Natural killer cell (primary cell): ENCODE measurements at regions not wholly inside any gene's neighbourhood (a gene's known extent, or its start where the extent isn't known, plus 50 kb on each side); places are given as distances from the start of the nearest gene placed in this dataset.

Experiments used
- ATAC-seq, 3 donors: fragments of 150-1000 bp in 2 of 3; fragments of 200-7000 bp in 1 of 3; cut with Tn5 transposase; 1 replicate in 1 of 3; 2 replicates in 2 of 3; pipeline ENCODE4 v1.10.0; 2021; ENCODE audit warnings: mild to moderate bottlenecking in 2 of 3, moderate library complexity in 2 of 3
- DNase-seq, 2 donors: peaks; one replicate each; pipeline versions ENCODE4 v3.0.0 to v3.0.0-alpha.2; 2013 to 2021; ENCODE audit warnings: mixed read lengths in 1 of 2
- H3K27ac ChIP-seq: one replicate; pipeline ENCODE4 v1.5.1; 2013; ENCODE audit warnings: mild to moderate bottlenecking, low read length
- H3K27me3 ChIP-seq: one replicate; pipeline ENCODE4 v1.6.1; 2013; ENCODE audit warnings: low read length; ENCODE audit not compliant: control insufficient read depth, insufficient read depth
- H3K36me3 ChIP-seq: one replicate; pipeline ENCODE4 v1.6.1; 2013; ENCODE audit warnings: low read length; ENCODE audit not compliant: control insufficient read depth, insufficient read depth
- H3K4me1 ChIP-seq: one replicate; pipeline ENCODE4 v1.6.1; 2013; ENCODE audit warnings: low read length; ENCODE audit not compliant: control insufficient read depth, insufficient read depth
- H3K4me3 ChIP-seq: one replicate; pipeline ENCODE4 v1.5.1; 2013; ENCODE audit warnings: low read length
- H3K9me3 ChIP-seq: one replicate; pipeline ENCODE4 v1.6.1; 2013; ENCODE audit warnings: low read length; ENCODE audit not compliant: control insufficient read depth, insufficient read depth
- H3K27ac Mint-ChIP-seq, 2 donors: one replicate each; pipeline ENCODE4 v1.8.0; 2022; ENCODE audit warnings: mild to moderate bottlenecking in 2 of 2, mixed read lengths in 2 of 2, moderate library complexity in 1 of 2
- H3K27me3 Mint-ChIP-seq, 2 donors: one replicate each; pipeline ENCODE4 v1.8.0; 2022; ENCODE audit warnings: low read depth in 2 of 2, mixed read lengths in 2 of 2
- H3K36me3 Mint-ChIP-seq: one replicate; pipeline ENCODE4 v1.8.0; 2022; ENCODE audit warnings: mixed read lengths
- H3K4me1 Mint-ChIP-seq, 2 donors: one replicate each; pipeline ENCODE4 v1.8.0; 2022; ENCODE audit warnings: mixed read lengths in 2 of 2
- H3K4me3 Mint-ChIP-seq: one replicate; pipeline ENCODE4 v1.8.0; 2022; ENCODE audit warnings: mild to moderate bottlenecking, moderate library complexity, mixed read lengths
- H3K9me3 Mint-ChIP-seq, 2 donors: one replicate each; pipeline ENCODE4 v1.8.0; 2022; ENCODE audit warnings: mixed read lengths in 2 of 2
- WGBS: methylation state at CpG from one replicate; pipeline ENCODE4 v1.1.7; 2013; ENCODE audit warnings: missing lambda C conversion rate; ENCODE audit not compliant: insufficient coverage; 5-methylcytosine and 5-hydroxymethylcytosine counted together
- intact Hi-C: fragments of 100-400 bp; cut with micrococcal nuclease; formaldehyde crosslinking; loops from one replicate; pipeline ENCODE4 v1.14.2; 2022
- TF ChIP-seq, protein P1 (sequence below): fragments of 200-600 bp; IDR thresholded peaks from one replicate; pipeline ENCODE4 v1.8.0; 2022; ENCODE audit warnings: antibody characterized with exemption

- Histone ChIP-seq H3K27me3 (no peaks in the 10 kb centered on the region), H3K4me3 (no peak overlapping the region), H3K36me3 (no peaks in the 10 kb centered on the region), H3K27ac (peak overlapping the region; percentile 60), H3K4me1 (peaks cover 22% of the 10 kb centered on the region), H3K9me3 (no peaks in the 10 kb centered on the region)
- no peaks in the 10 kb centered on the region for H3K27me3 Mint-ChIP-seq
- no peak overlapping the region for H3K4me3 Mint-ChIP-seq
- WGBS, result 71% methylated on average over 4 of the region's 5 CpGs
- intact Hi-C loops, result no loop called here
- DNase-seq (peak in 1 of 2 donors; percentile 23), ATAC-seq (no peak)
- H3K4me1 Mint-ChIP-seq, result peaks cover 16% of the 10 kb centered on the region in 2 donors
- no peak overlapping the region for H3K27ac Mint-ChIP-seq
- TF ChIP-seq, protein P1, sequence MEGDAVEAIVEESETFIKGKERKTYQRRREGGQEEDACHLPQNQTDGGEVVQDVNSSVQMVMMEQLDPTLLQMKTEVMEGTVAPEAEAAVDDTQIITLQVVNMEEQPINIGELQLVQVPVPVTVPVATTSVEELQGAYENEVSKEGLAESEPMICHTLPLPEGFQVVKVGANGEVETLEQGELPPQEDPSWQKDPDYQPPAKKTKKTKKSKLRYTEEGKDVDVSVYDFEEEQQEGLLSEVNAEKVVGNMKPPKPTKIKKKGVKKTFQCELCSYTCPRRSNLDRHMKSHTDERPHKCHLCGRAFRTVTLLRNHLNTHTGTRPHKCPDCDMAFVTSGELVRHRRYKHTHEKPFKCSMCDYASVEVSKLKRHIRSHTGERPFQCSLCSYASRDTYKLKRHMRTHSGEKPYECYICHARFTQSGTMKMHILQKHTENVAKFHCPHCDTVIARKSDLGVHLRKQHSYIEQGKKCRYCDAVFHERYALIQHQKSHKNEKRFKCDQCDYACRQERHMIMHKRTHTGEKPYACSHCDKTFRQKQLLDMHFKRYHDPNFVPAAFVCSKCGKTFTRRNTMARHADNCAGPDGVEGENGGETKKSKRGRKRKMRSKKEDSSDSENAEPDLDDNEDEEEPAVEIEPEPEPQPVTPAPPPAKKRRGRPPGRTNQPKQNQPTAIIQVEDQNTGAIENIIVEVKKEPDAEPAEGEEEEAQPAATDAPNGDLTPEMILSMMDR, result peak; percentile 5
- no peaks in the 10 kb centered on the region for H3K36me3 Mint-ChIP-seq
- no peaks in the 10 kb centered on the region for H3K9me3 Mint-ChIP-seq
These were observed 78.2 kb upstream of the MAP3K1 start for GRCh38 chr5:56737002-56737621.

DNA sequence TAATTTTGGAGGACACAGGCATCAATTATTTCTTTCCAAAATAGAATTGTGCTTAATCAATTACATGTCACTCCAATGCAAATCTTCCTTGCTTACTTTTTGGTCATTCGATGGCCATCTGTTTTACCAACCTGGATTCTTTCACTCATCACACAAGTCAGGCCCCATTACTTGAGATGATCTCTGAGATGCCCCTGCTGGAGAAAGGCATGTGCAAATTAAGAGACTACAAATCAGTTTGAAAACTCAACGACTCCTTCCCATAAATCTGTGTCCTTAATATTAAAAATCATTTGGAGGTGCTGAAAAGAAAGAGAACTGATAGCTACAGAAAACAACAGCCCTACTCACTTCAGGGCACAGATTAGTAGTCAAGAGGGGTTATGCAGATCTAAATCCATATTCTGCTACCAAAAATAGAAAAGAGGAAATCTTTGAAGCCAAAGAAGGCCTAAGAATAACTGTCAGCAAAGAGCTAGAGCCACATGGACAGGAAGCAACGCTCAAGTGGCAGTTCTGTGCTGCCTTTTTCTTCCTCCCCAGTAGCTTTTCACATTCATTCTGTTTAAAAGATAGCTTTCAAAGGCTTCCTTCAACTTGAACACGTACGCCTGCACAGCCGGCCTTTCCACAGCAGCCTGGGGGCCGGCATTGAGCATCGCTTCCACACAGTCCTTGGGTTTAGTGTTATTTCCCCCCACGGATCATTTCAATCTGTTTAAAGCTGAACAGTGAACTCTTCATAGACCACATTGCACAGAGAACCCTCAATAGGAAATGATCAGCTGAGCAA lies 79.3 kb upstream of the MAP3K1 start:
- no peak overlapping the region for H3K4me3 Mint-ChIP-seq
- Histone ChIP-seq H3K9me3 (no peaks in the 10 kb centered on the region), H3K36me3 (no peaks in the 10 kb centered on the region), H3K27me3 (no peaks in the 10 kb centered on the region), H3K27ac (peak overlapping the region; percentile 60), H3K4me3 (no peak overlapping the region), H3K4me1 (peaks cover 22% of the 10 kb centered on the region)
- peaks cover 16% of the 10 kb centered on the region in 2 donors for H3K4me1 Mint-ChIP-seq
- intact Hi-C loops, result no loop called here
- no peaks in the 10 kb centered on the region for H3K36me3 Mint-ChIP-seq
- 22% methylated on average over 8 of the region's 9 CpGs for WGBS
- DNase-seq (peak in 1 of 2 donors; percentile 44), ATAC-seq (no peak)
- H3K27me3 Mint-ChIP-seq, result no peaks in the 10 kb centered on the region
- H3K9me3 Mint-ChIP-seq, result no peaks in the 10 kb centered on the region
- TF ChIP-seq, protein P1, result no peak
- peak overlapping the region in 1 of 2 donors; percentile 2 for H3K27ac Mint-ChIP-seq

DNA sequence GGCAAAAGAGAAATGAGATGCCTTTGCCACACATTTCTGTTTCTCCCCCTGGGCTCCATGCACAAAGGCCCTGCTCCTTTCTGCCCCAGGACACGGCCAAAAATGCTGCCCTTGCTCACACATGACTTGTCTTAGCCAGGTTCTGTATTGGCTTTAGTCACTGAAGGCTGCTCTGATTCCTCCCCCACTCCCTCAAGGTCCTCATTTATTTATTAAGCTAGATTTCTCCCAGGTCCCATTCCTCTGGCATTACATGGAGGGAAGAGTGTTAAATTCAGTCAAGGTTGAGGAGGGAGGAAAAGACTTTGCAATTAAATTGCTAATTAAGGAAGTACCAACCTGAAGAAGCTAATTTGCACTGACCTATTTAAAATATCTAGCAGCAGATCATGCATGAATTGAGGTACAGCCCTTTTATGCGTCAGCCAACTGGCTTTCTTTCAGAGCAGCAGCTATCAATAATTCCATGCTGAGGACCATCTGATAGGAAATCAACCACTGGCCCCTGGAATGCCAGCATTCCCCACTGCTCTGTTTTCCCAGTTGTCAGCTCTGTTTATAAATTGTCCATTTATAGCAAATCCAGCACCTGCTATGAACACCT lies 81.2 kb upstream of the MAP3K1 start:
- no peak overlapping the region for H3K4me3 ChIP-seq
- TF ChIP-seq, protein P1, result no peak
- H3K9me3 ChIP-seq, result no peaks in the 10 kb centered on the region
- no peak for DNase-seq
- H3K27ac ChIP-seq, result no peak overlapping the region
- intact Hi-C loops, result no loop called here
- no peaks in the 10 kb centered on the region for H3K27me3 ChIP-seq
- H3K27ac Mint-ChIP-seq, result no peak overlapping the region
- no peak for ATAC-seq
- H3K9me3 Mint-ChIP-seq, result no peaks in the 10 kb centered on the region
- H3K4me1 ChIP-seq, result peaks cover 27% of the 10 kb centered on the region
- no peak overlapping the region for H3K4me3 Mint-ChIP-seq
- WGBS, result 60% methylated on average over 2 of the region's 2 CpGs
- peaks cover 22 to 24% of the 10 kb centered on the region in 2 donors for H3K4me1 Mint-ChIP-seq
- H3K36me3 Mint-ChIP-seq, result no peaks in the 10 kb centered on the region
- H3K36me3 ChIP-seq, result no peaks in the 10 kb centered on the region
- no peaks in the 10 kb centered on the region for H3K27me3 Mint-ChIP-seq
